CD14-positive monocyte (primary cell): ENCODE measurements at regions not wholly inside any gene's neighbourhood (a gene's known extent, or its start where the extent isn't known, plus 50 kb on each side); places are given as distances from the start of the nearest gene placed in this dataset.

Experiments
- DNase-seq, 3 donors: peaks; one replicate each; pipeline ENCODE4 v3.0.0-alpha.2; 2011 to 2022
- H2AFZ ChIP-seq: 2 replicates; pipeline ENCODE4 v1.6.0; 2012; ENCODE audit warnings: mild to moderate bottlenecking, low read depth, low read length, inconsistent platforms; ENCODE audit not compliant: insufficient read depth, poor library complexity, severe bottlenecking
- H3K27ac ChIP-seq, 2 donors: 1 replicate in 1 of 2; 2 replicates in 1 of 2; pipeline ENCODE4 v1.5.1; 2012 to 2013; ENCODE audit warnings: low read length in 2 of 2, control low read depth in 1 of 2, inconsistent platforms in 1 of 2, low read depth in 1 of 2, mild to moderate bottlenecking in 1 of 2
- H3K27me3 ChIP-seq, 2 donors: one replicate each; pipeline versions ENCODE4 v1.6.0 to v1.6.1; 2011 to 2013; ENCODE audit warnings: low read length in 2 of 2; ENCODE audit not compliant: control insufficient read depth in 2 of 2, insufficient read depth in 2 of 2
- H3K36me3 ChIP-seq, 2 donors: replicated peaks in 1 of 2; 1 replicate in 1 of 2; 2 replicates in 1 of 2; pipeline versions ENCODE4 v1.5.1 to v1.6.1; 2012 to 2013; ENCODE audit warnings: low read length in 2 of 2, control low read depth in 1 of 2, inconsistent platforms in 1 of 2, mild to moderate bottlenecking in 1 of 2; ENCODE audit not compliant: insufficient read depth in 2 of 2, control insufficient read depth in 1 of 2
- H3K4me1 ChIP-seq, 2 donors: 1 replicate in 1 of 2; 2 replicates in 1 of 2; pipeline versions ENCODE4 v1.5.1 to v1.6.1; 2012 to 2013; ENCODE audit warnings: low read length in 2 of 2, control low read depth in 1 of 2, inconsistent platforms in 1 of 2, mild to moderate bottlenecking in 1 of 2, moderate library complexity in 1 of 2; ENCODE audit not compliant: insufficient read depth in 2 of 2, control insufficient read depth in 1 of 2
- H3K4me2 ChIP-seq: replicated peaks from 2 replicates; pipeline ENCODE3; 2012; ENCODE audit warnings: low read length, moderate library complexity, mild to moderate bottlenecking; ENCODE audit not compliant: poor library complexity, severe bottlenecking; ENCODE audit errors: extremely low read depth
- H3K4me3 ChIP-seq, 3 experiments: fragments of 200-600 bp in 1 of 3; sonication (generic) in 1 of 3; replicated peaks in 1 of 3; 1 replicate in 2 of 3; 2 replicates in 1 of 3; pipeline ENCODE4 v1.5.1; 2011 to 2013; ENCODE audit warnings: low read length in 3 of 3, mild to moderate bottlenecking in 3 of 3, control low read depth in 2 of 3, low read depth in 2 of 3, inconsistent platforms in 1 of 3, moderate library complexity in 1 of 3
- H3K79me2 ChIP-seq: 2 replicates; pipeline ENCODE4 v1.6.0; 2012; ENCODE audit warnings: mild to moderate bottlenecking, control low read depth, inconsistent platforms, low read length, moderate library complexity; ENCODE audit not compliant: insufficient read depth
- H3K9ac ChIP-seq: 2 replicates; pipeline ENCODE4 v1.6.0; 2017; ENCODE audit warnings: low read length, mild to moderate bottlenecking; ENCODE audit not compliant: insufficient read depth, poor library complexity, severe bottlenecking
- H3K9me3 ChIP-seq, 2 donors: replicated peaks in 1 of 2; 1 replicate in 1 of 2; 2 replicates in 1 of 2; pipeline versions ENCODE4 v1.5.1 to v1.6.1; 2012 to 2013; ENCODE audit warnings: low read length in 2 of 2, control low read depth in 1 of 2; ENCODE audit not compliant: control insufficient read depth in 1 of 2, insufficient read depth in 1 of 2
- H4K20me1 ChIP-seq: 2 replicates; pipeline ENCODE4 v1.6.0; 2012; ENCODE audit warnings: mild to moderate bottlenecking, low read length, control low read depth, moderate library complexity; ENCODE audit not compliant: insufficient read depth
- H3K27ac Mint-ChIP-seq, 7 donors: one replicate each; pipeline ENCODE4 v1.8.0; 2020; ENCODE audit warnings: mild to moderate bottlenecking in 7 of 7, mixed read lengths in 7 of 7, moderate library complexity in 6 of 7, inconsistent platforms in 2 of 7
- H3K27me3 Mint-ChIP-seq, 3 donors: one replicate each; pipeline ENCODE4 v1.8.0; 2021 to 2022; ENCODE audit warnings: low read depth in 3 of 3, mild to moderate bottlenecking in 3 of 3, mixed read lengths in 3 of 3, moderate library complexity in 3 of 3, inconsistent platforms in 1 of 3
- H3K36me3 Mint-ChIP-seq, 2 donors: one replicate each; pipeline ENCODE4 v1.8.0; 2020; ENCODE audit warnings: mixed read lengths in 2 of 2, inconsistent platforms in 1 of 2, mild to moderate bottlenecking in 1 of 2
- H3K4me1 Mint-ChIP-seq: one replicate; pipeline ENCODE4 v1.8.0; 2020; ENCODE audit warnings: mild to moderate bottlenecking, mixed read lengths
- H3K4me3 Mint-ChIP-seq, 2 donors: one replicate each; pipeline ENCODE4 v1.8.0; 2020; ENCODE audit warnings: mild to moderate bottlenecking in 2 of 2, mixed read lengths in 2 of 2, moderate library complexity in 1 of 2
- H3K9me3 Mint-ChIP-seq, 7 donors: one replicate each; pipeline ENCODE4 v1.8.0; 2020 to 2022; ENCODE audit warnings: mixed read lengths in 7 of 7, mild to moderate bottlenecking in 6 of 7, moderate library complexity in 6 of 7, inconsistent platforms in 2 of 7
- WGBS: methylation state at CpG from one replicate; pipeline ENCODE4 v1.1.5; 2013; ENCODE audit warnings: missing lambda C conversion rate; ENCODE audit not compliant: insufficient coverage; 5-methylcytosine and 5-hydroxymethylcytosine counted together
- intact Hi-C, 2 donors: fragments of 100-400 bp; cut with micrococcal nuclease; formaldehyde crosslinking; loops; one replicate each; pipeline versions ENCODE4 v1.15.0 to v1.15.1; 2023
- TF ChIP-seq, protein P1 (sequence below): fragments of 200-600 bp; IDR thresholded peaks from one replicate; pipeline ENCODE4 v1.8.0; 2022; ENCODE audit warnings: antibody characterized with exemption, mild to moderate bottlenecking

GRCh38 chr10:118955531-118955930 is 74.0 kb upstream of the NANOS1 start:
- Mint-ChIP-seq H3K27ac (peak overlapping the region in 1 of 7 donors; percentile 54), H3K4me1 (peaks cover 10% of the 10 kb centered on the region), H3K36me3 (no peaks in the 10 kb centered on the region), H3K9me3 (peaks cover 0 to 14% (median 0%) of the 10 kb centered on the region in 7 donors), H3K27me3 (peaks cover 5 to 10% (median 5%) of the 10 kb centered on the region in 3 donors), H3K4me3 (no peak overlapping the region)
- 82% methylated on average over 3 of the region's 3 CpGs for WGBS
- Histone ChIP-seq H3K4me2 (no peak overlapping the region), H3K4me1 (peaks cover 0 to 5% of the 10 kb centered on the region in 2 donors), H3K27me3 (no peaks in the 10 kb centered on the region), H3K9me3 (no peaks in the 10 kb centered on the region), H3K79me2 (no peaks in the 10 kb centered on the region), H3K9ac (no peak overlapping the region), H2AFZ (no peak overlapping the region), H4K20me1 (no peaks in the 10 kb centered on the region), H3K27ac (no peak overlapping the region), H3K36me3 (no peaks in the 10 kb centered on the region), H3K4me3 (no peak overlapping the region)
- intact Hi-C loops = no loop called here
- DNase-seq = no peak
- TF ChIP-seq, protein P1, sequence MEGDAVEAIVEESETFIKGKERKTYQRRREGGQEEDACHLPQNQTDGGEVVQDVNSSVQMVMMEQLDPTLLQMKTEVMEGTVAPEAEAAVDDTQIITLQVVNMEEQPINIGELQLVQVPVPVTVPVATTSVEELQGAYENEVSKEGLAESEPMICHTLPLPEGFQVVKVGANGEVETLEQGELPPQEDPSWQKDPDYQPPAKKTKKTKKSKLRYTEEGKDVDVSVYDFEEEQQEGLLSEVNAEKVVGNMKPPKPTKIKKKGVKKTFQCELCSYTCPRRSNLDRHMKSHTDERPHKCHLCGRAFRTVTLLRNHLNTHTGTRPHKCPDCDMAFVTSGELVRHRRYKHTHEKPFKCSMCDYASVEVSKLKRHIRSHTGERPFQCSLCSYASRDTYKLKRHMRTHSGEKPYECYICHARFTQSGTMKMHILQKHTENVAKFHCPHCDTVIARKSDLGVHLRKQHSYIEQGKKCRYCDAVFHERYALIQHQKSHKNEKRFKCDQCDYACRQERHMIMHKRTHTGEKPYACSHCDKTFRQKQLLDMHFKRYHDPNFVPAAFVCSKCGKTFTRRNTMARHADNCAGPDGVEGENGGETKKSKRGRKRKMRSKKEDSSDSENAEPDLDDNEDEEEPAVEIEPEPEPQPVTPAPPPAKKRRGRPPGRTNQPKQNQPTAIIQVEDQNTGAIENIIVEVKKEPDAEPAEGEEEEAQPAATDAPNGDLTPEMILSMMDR = no peak

DNA sequence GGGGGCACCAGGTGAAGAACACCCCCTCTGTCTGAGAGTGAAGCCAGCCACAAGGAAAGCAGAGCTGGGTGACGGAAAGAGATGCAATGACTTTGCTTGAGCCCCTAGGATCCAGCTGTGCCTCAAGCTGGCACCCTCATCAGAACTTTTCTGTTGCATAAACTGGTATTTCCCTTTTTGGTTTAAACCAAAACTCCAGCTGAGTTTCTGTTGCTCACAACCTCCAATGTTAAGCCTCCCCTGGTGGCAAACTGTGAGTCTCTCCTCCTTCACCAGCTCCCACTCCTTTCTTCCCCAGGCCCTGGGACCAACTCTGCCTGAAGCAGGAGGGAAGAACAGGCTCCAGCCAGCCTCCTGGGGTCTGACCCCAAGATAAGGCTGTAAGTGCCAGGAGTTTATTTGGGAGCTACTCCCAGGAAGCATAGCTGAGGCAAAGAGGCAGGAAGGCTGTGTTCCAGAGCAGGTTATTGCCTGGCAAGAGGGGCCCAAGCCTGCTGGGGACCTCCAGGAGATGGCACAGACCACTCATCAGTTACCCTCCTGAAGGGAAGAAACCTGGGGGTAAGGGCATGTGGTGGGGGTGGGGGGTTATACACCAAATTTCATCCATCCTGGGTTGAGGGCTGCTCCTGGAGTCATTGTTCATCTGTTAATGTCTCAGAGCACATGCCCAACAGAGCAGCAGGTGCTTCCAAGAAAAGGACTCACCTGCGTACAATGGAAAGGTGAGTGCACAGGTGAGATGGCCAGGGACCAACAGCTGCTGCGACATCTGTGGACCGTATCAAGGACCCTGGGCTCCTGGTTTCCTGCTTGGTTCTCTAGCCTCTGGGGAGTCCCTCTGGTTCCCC is 73.3 kb upstream of the NANOS1 start:
- intact Hi-C loops = no loop called here
- H3K4me1 ChIP-seq = peaks cover 0 to 5% of the 10 kb centered on the region in 2 donors

More for the DNA sequence above, 73.3 kb upstream of the NANOS1 start:
- DNase-seq = no peak
- Histone ChIP-seq H3K27ac (no peak overlapping the region), H3K4me2 (no peak overlapping the region), H3K27me3 (no peaks in the 10 kb centered on the region), H3K9me3 (no peaks in the 10 kb centered on the region), H3K79me2 (no peaks in the 10 kb centered on the region), H2AFZ (no peak overlapping the region), H4K20me1 (no peaks in the 10 kb centered on the region), H3K9ac (no peak overlapping the region), H3K36me3 (no peaks in the 10 kb centered on the region), H3K4me3 (no peak overlapping the region)
- TF ChIP-seq, protein P1 = no peak
- Mint-ChIP-seq H3K4me1 (peaks cover 10% of the 10 kb centered on the region), H3K9me3 (peaks cover 0 to 14% (median 0%) of the 10 kb centered on the region in 7 donors), H3K36me3 (no peaks in the 10 kb centered on the region), H3K27ac (no peak overlapping the region), H3K27me3 (peaks cover 5 to 10% (median 5%) of the 10 kb centered on the region in 3 donors), H3K4me3 (no peak overlapping the region)
- whole genome bisulfite sequencing = 70% methylated on average over 4 of the region's 4 CpGs
